Stimulated activated memory B cell treated with anti-CD40 and anti-IgM and Interleukin-4, amounts not matched to agents 10 μg/mL and 1 μg/mL and 100 μg/mL, for 72 hours (primary cell): ENCODE measurements at regions not wholly inside any gene's neighbourhood (a gene's known extent, or its start where the extent isn't known, plus 50 kb on each side); places are given as distances from the start of the nearest gene placed in this dataset.

Experiments used
- ATAC-seq: fragments of 150-1000 bp; cut with Tn5 transposase; 2 replicates; pipeline ENCODE4 v1.10.0; 2021
- H3K27ac Mint-ChIP-seq: one replicate; pipeline ENCODE4 v1.8.0; 2022; ENCODE audit warnings: mild to moderate bottlenecking, mixed read lengths
- H3K27me3 Mint-ChIP-seq: one replicate; pipeline ENCODE4 v1.8.0; 2022; ENCODE audit warnings: mixed read lengths
- H3K36me3 Mint-ChIP-seq: one replicate; pipeline ENCODE4 v1.8.0; 2022; ENCODE audit warnings: mixed read lengths
- H3K4me1 Mint-ChIP-seq: one replicate; pipeline ENCODE4 v1.8.0; 2022; ENCODE audit warnings: mixed read lengths
- H3K4me3 Mint-ChIP-seq: one replicate; pipeline ENCODE4 v1.8.0; 2022; ENCODE audit warnings: mild to moderate bottlenecking, moderate library complexity, mixed read lengths
- H3K9me3 Mint-ChIP-seq: one replicate; pipeline ENCODE4 v1.8.0; 2022; ENCODE audit warnings: mixed read lengths

- H3K36me3 Mint-ChIP-seq: no peaks in the 10 kb centered on the region
- H3K27ac Mint-ChIP-seq: no peak overlapping the region
- no peaks in the 10 kb centered on the region for H3K4me1 Mint-ChIP-seq
- ATAC-seq: no peak
- no peaks in the 10 kb centered on the region for H3K9me3 Mint-ChIP-seq
- H3K27me3 Mint-ChIP-seq: peaks cover 50% of the 10 kb centered on the region
- H3K4me3 Mint-ChIP-seq: no peak overlapping the region
Measured at GRCh38 chr20:59376109-59376841, 75.9 kb downstream of the EDN3 start.

- ATAC-seq: no peak
- Mint-ChIP-seq H3K27ac (no peak overlapping the region), H3K9me3 (no peaks in the 10 kb centered on the region), H3K27me3 (peaks cover 50% of the 10 kb centered on the region), H3K36me3 (no peaks in the 10 kb centered on the region), H3K4me3 (no peak overlapping the region), H3K4me1 (no peaks in the 10 kb centered on the region)
Measured at GRCh38 chr20:59376998-59377397, 76.6 kb downstream of the EDN3 start.

DNA sequence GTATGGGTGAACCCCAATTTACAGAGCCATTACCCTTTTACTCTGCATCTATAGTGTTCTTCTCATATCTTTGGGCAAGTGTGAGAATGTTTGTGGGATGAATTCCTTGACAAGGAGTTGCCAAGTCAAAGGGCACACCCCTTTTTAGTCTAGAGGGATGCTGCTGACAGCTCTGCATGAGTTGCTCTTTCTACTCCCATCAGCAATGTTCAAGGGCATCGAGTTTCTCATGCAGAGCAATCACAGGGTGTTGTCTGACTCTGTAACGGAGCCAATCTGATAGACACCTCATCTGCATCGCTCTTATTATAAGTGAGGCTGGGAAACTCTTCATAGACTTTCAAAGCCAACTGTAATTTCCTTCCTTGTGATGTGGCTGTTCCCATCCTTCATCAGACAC, 77.4 kb downstream of the EDN3 start:
- no peak for ATAC-seq
- peaks cover 42% of the 10 kb centered on the region for H3K27me3 Mint-ChIP-seq
- no peak overlapping the region for H3K4me3 Mint-ChIP-seq
- no peaks in the 10 kb centered on the region for H3K9me3 Mint-ChIP-seq
- no peaks in the 10 kb centered on the region for H3K4me1 Mint-ChIP-seq
- H3K27ac Mint-ChIP-seq: no peak overlapping the region
- H3K36me3 Mint-ChIP-seq: no peaks in the 10 kb centered on the region

- H3K27ac Mint-ChIP-seq: no peak overlapping the region
- H3K36me3 Mint-ChIP-seq: no peaks in the 10 kb centered on the region
- H3K4me3 Mint-ChIP-seq: no peak overlapping the region
Measured at GRCh38 chr20:59378396-59378795, 78.0 kb downstream of the EDN3 start.

GRCh38 chr20:59378966-59379365, 78.6 kb downstream of the EDN3 start:
- H3K27me3 Mint-ChIP-seq: peaks cover 31% of the 10 kb centered on the region
- no peak overlapping the region for H3K27ac Mint-ChIP-seq
- no peaks in the 10 kb centered on the region for H3K36me3 Mint-ChIP-seq
- H3K4me3 Mint-ChIP-seq: no peak overlapping the region
- peaks cover 1% of the 10 kb centered on the region for H3K9me3 Mint-ChIP-seq
- no peaks in the 10 kb centered on the region for H3K4me1 Mint-ChIP-seq
- ATAC-seq: no peak

More at GRCh38 chr20:59378396-59378795, 78.0 kb downstream of the EDN3 start:
- H3K27me3 Mint-ChIP-seq: peaks cover 37% of the 10 kb centered on the region
- H3K9me3 Mint-ChIP-seq: no peaks in the 10 kb centered on the region
- ATAC-seq: no peak
- no peaks in the 10 kb centered on the region for H3K4me1 Mint-ChIP-seq

- peaks cover 23% of the 10 kb centered on the region for H3K27me3 Mint-ChIP-seq
Measured at GRCh38 chr20:59381689-59382088, 81.3 kb downstream of the EDN3 start.

GRCh38 chr20:59382157-59382725, 81.8 kb downstream of the EDN3 start:
- ATAC-seq: no peak
- no peaks in the 10 kb centered on the region for H3K4me1 Mint-ChIP-seq
- no peaks in the 10 kb centered on the region for H3K36me3 Mint-ChIP-seq
- peaks cover 29% of the 10 kb centered on the region for H3K27me3 Mint-ChIP-seq
- H3K4me3 Mint-ChIP-seq: no peak overlapping the region
- peaks cover 3% of the 10 kb centered on the region for H3K9me3 Mint-ChIP-seq
- H3K27ac Mint-ChIP-seq: no peak overlapping the region

More at GRCh38 chr20:59381689-59382088, 81.3 kb downstream of the EDN3 start:
- Mint-ChIP-seq H3K4me3 (no peak overlapping the region), H3K9me3 (peaks cover 3% of the 10 kb centered on the region), H3K27ac (no peak overlapping the region), H3K4me1 (no peaks in the 10 kb centered on the region), H3K36me3 (no peaks in the 10 kb centered on the region)
- no peak for ATAC-seq

GRCh38 chr20:59382907-59383306, 82.5 kb downstream of the EDN3 start:
- ATAC-seq: no peak
- H3K27me3 Mint-ChIP-seq: peaks cover 35% of the 10 kb centered on the region
- H3K36me3 Mint-ChIP-seq: no peaks in the 10 kb centered on the region
- H3K4me1 Mint-ChIP-seq: no peaks in the 10 kb centered on the region
- H3K9me3 Mint-ChIP-seq: peaks cover 3% of the 10 kb centered on the region
- no peak overlapping the region for H3K4me3 Mint-ChIP-seq
- no peak overlapping the region for H3K27ac Mint-ChIP-seq

DNA sequence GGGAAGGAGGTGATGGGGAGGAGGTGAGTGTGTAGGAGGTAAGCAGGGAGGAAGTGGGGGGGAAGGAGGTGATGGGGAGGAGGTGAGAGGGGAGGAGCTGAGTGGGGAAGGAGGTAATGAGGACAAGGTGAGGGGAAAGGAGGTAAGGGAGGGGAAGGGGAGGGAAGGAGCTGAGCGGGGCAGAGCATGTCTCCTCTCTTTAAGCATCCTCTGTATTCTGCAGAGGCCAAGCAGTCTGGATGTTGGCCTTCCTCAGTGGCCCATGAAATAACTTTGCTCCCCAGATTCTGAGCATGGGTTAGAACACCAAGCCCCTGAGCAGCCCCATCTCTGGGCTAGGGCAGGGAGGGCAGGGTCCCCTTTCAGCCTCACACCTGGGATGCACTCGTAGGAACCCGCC, 84.6 kb downstream of the EDN3 start:
- H3K36me3 Mint-ChIP-seq: no peaks in the 10 kb centered on the region
- no peaks in the 10 kb centered on the region for H3K4me1 Mint-ChIP-seq
- H3K4me3 Mint-ChIP-seq: no peak overlapping the region
- H3K27ac Mint-ChIP-seq: no peak overlapping the region
- H3K27me3 Mint-ChIP-seq: peaks cover 40% of the 10 kb centered on the region
- peaks cover 5% of the 10 kb centered on the region for H3K9me3 Mint-ChIP-seq
- ATAC-seq: no peak

DNA sequence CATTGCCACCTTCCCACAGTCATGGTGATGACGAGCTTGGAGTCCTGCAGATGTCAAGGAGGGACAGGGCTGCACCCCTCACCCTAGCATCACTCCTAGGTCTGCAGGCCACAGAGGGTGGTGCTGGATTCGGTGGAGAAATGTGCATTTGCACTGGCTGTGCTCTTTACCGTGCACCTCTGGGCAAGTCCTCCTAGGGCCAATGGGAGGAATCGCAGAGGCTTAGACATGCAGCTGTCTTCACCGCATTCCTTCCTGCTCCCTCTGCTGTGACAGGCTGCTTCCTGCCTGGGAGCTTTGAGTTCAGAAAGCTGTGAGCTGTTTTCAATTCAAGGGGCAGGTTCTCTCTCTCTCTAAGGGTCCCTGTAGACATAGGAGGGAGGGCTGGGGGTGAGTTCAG, 85.1 kb downstream of the EDN3 start:
- no peaks in the 10 kb centered on the region for H3K4me1 Mint-ChIP-seq
- H3K27me3 Mint-ChIP-seq: peaks cover 39% of the 10 kb centered on the region
- peaks cover 5% of the 10 kb centered on the region for H3K9me3 Mint-ChIP-seq
- H3K36me3 Mint-ChIP-seq: no peaks in the 10 kb centered on the region
- H3K27ac Mint-ChIP-seq: no peak overlapping the region
- no peak overlapping the region for H3K4me3 Mint-ChIP-seq
- ATAC-seq: no peak

- Mint-ChIP-seq H3K36me3 (no peaks in the 10 kb centered on the region), H3K4me3 (no peak overlapping the region), H3K27me3 (peaks cover 33% of the 10 kb centered on the region), H3K9me3 (peaks cover 5% of the 10 kb centered on the region), H3K4me1 (no peaks in the 10 kb centered on the region), H3K27ac (no peak overlapping the region)
- ATAC-seq: no peak
Measured at GRCh38 chr20:59386809-59387208, 86.4 kb downstream of the EDN3 start.

- Mint-ChIP-seq H3K4me3 (no peak overlapping the region), H3K36me3 (no peaks in the 10 kb centered on the region), H3K27ac (no peak overlapping the region), H3K9me3 (peaks cover 5% of the 10 kb centered on the region), H3K27me3 (peaks cover 34% of the 10 kb centered on the region), H3K4me1 (no peaks in the 10 kb centered on the region)
- no peak for ATAC-seq
Measured at GRCh38 chr20:59387891-59388290, 87.5 kb downstream of the EDN3 start.

- Mint-ChIP-seq H3K36me3 (no peaks in the 10 kb centered on the region), H3K27me3 (peaks cover 39% of the 10 kb centered on the region), H3K27ac (no peak overlapping the region), H3K9me3 (peaks cover 9% of the 10 kb centered on the region), H3K4me1 (no peaks in the 10 kb centered on the region), H3K4me3 (no peak overlapping the region)
- ATAC-seq: no peak
Measured at GRCh38 chr20:59388402-59388801, 88.0 kb downstream of the EDN3 start.

- Mint-ChIP-seq H3K9me3 (peaks cover 6% of the 10 kb centered on the region), H3K4me3 (no peak overlapping the region), H3K36me3 (no peaks in the 10 kb centered on the region), H3K27ac (no peak overlapping the region), H3K27me3 (peaks cover 43% of the 10 kb centered on the region), H3K4me1 (no peaks in the 10 kb centered on the region)
- no peak for ATAC-seq
Measured at GRCh38 chr20:59390437-59390836, 90.0 kb downstream of the EDN3 start.

GRCh38 chr20:59391975-59392374, 91.6 kb downstream of the EDN3 start:
- Mint-ChIP-seq H3K36me3 (no peaks in the 10 kb centered on the region), H3K27ac (no peak overlapping the region), H3K4me3 (no peak overlapping the region), H3K4me1 (no peaks in the 10 kb centered on the region), H3K9me3 (peaks cover 6% of the 10 kb centered on the region), H3K27me3 (peaks cover 39% of the 10 kb centered on the region)
- no peak for ATAC-seq

DNA sequence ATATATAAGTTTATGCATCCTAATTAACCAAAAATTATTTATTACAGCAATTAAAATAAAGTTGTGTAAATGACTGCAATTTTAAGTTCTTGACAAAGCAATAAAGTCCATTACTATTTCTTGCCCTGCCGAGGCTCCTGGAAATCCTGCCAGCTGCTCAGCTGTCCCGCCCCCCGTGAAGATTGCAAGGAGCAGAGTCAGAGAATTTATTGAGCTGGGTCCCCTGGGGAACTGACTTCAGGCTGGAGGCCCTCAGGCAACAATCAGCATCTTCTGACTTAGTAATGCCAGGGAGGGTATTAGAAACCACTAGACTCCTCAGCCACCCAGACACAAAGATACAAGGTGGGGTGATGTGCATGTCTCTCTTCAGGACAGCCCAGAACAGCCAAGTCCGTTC, 92.3 kb downstream of the EDN3 start:
- no peak for ATAC-seq
- peaks cover 6% of the 10 kb centered on the region for H3K9me3 Mint-ChIP-seq
- H3K27ac Mint-ChIP-seq: no peak overlapping the region
- H3K4me1 Mint-ChIP-seq: no peaks in the 10 kb centered on the region
- H3K27me3 Mint-ChIP-seq: peaks cover 31% of the 10 kb centered on the region
- no peaks in the 10 kb centered on the region for H3K36me3 Mint-ChIP-seq
- H3K4me3 Mint-ChIP-seq: no peak overlapping the region
